ENCODE measurements at regions not wholly inside any gene's neighbourhood (a gene's known extent, or its start where the extent isn't known, plus 50 kb on each side); places are given as distances from the start of the nearest gene placed in this dataset.

DNA sequence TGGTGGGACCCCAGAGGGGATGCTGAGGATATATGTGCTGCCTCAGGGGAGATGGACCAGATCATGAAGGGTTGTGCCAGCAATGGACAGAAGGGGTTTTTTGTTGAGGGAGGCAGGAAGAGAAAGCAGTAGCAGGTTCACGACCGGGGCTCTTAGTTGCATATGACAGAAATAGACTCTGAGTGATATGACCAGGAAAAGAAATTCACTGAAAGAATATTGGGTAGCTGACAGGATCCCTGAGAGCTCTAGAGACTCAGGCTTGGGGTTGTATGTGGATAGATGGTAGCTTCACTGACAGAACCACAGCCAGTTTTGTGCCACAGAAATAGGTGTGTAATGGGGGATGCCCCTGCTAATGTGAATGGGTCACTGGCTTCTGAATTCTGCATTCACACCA is 241.6 kb downstream of the ZNF621 start:
- H3K36me3 ChIP-seq = no peaks in the 10 kb centered on the region
- TF ChIP-seq POLR2A (IDR thresholded peaks at IDR 0.05) (no peak), POLR2AphosphoS5 (IDR thresholded peaks at IDR 0.05) (no peak), CTCF (IDR thresholded peaks at IDR 0.05) (no peak)
- peaks cover 0 to 5% of the 10 kb centered on the region in 2 donors for H3K9me3 ChIP-seq
- H3K4me3 ChIP-seq = no peak overlapping the region
- H3K4me1 ChIP-seq = no peaks in the 10 kb centered on the region
- no peak for DNase-seq (ENCODE audit: low spot score in 2 of 2)
- H3K27me3 ChIP-seq = no peaks in the 10 kb centered on the region
- intact Hi-C loops (cut with DNase I; ENCODE audit: low total_unique reads) = no loop called here
- no peak overlapping the region for H3K27ac ChIP-seq

- H3K27me3 ChIP-seq = no peaks in the 10 kb centered on the region
- H3K4me3 ChIP-seq = no peak overlapping the region
- intact Hi-C loops (cut with DNase I; ENCODE audit: low total_unique reads) = no loop called here
- H3K4me1 ChIP-seq = no peaks in the 10 kb centered on the region
- no peaks in the 10 kb centered on the region for H3K9me3 ChIP-seq
- peak overlapping the region in 1 of 2 donors; percentile 45 for H3K27ac ChIP-seq
- no peaks in the 10 kb centered on the region for H3K36me3 ChIP-seq
- TF ChIP-seq CTCF (IDR thresholded peaks at IDR 0.05) (no peak), POLR2A (IDR thresholded peaks at IDR 0.05) (no peak), POLR2AphosphoS5 (IDR thresholded peaks at IDR 0.05) (no peak)
- DNase-seq (ENCODE audit: low spot score in 2 of 2) = no peak
Measured at GRCh38 chr3:40768046-40768445, 243.3 kb downstream of the ZNF621 start.

- Histone ChIP-seq H3K4me3 (no peak overlapping the region), H3K9me3 (no peaks in the 10 kb centered on the region), H3K4me1 (no peaks in the 10 kb centered on the region), H3K36me3 (no peaks in the 10 kb centered on the region), H3K27ac (peak overlapping the region in 1 of 2 donors; percentile 45), H3K27me3 (no peaks in the 10 kb centered on the region)
- intact Hi-C loops (cut with DNase I; ENCODE audit: low total_unique reads) = no loop called here
- no peak for DNase-seq (ENCODE audit: low spot score in 2 of 2)
- TF ChIP-seq POLR2A (IDR thresholded peaks at IDR 0.05) (no peak), CTCF (IDR thresholded peaks at IDR 0.05) (no peak), POLR2AphosphoS5 (IDR thresholded peaks at IDR 0.05) (no peak)
Measured at GRCh38 chr3:40768536-40768935, 243.8 kb downstream of the ZNF621 start.

DNA sequence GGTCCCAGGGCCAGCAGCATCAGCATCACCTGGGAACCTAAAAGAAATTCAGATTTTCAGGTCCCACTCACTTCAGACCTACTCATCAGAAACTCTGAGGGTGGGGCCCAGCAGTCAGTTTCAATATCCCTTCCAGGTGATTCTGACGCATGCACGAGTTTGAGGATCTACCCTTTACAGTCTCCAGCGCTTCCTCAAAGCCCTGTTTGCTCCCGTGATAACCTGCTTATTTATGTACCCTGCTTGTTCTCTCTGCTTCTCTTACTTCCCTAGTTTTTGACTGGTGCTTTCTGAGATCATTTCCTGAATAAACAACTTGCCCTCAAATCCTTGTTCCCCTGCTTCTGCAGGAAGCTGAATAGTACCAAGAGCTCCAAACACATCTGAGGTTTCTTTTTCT is 245.3 kb downstream of the ZNF621 start:
- no peak overlapping the region for H3K4me3 ChIP-seq
- H3K4me1 ChIP-seq = no peaks in the 10 kb centered on the region
- peak overlapping the region in 1 of 2 donors; percentile 22 for H3K27ac ChIP-seq
- H3K9me3 ChIP-seq = no peaks in the 10 kb centered on the region
- no peaks in the 10 kb centered on the region for H3K36me3 ChIP-seq
- H3K27me3 ChIP-seq = no peaks in the 10 kb centered on the region
- no peak for TF ChIP-seq POLR2A (IDR thresholded peaks at IDR 0.05)
- intact Hi-C loops (cut with DNase I; ENCODE audit: low total_unique reads) = no loop called here
- DNase-seq (ENCODE audit: low spot score in 2 of 2) = no peak

- Histone ChIP-seq H3K27me3 (no peaks in the 10 kb centered on the region), H3K9me3 (no peaks in the 10 kb centered on the region), H3K27ac (peak overlapping the region; percentile 49 to 76), H3K4me3 (no peak overlapping the region), H3K4me1 (no peaks in the 10 kb centered on the region), H3K36me3 (no peaks in the 10 kb centered on the region)
- intact Hi-C loops (cut with DNase I; ENCODE audit: low total_unique reads) = no loop called here
- TF ChIP-seq POLR2A (IDR thresholded peaks at IDR 0.05) (no peak), POLR2AphosphoS5 (IDR thresholded peaks at IDR 0.05) (peak in 1 of 3 donors; percentile 10), CTCF (IDR thresholded peaks at IDR 0.05) (no peak)
- DNase-seq (ENCODE audit: low spot score in 2 of 2) = peak in 1 of 2 donors; percentile 72
Measured at GRCh38 chr3:40771112-40771511, 246.4 kb downstream of the ZNF621 start.

DNA sequence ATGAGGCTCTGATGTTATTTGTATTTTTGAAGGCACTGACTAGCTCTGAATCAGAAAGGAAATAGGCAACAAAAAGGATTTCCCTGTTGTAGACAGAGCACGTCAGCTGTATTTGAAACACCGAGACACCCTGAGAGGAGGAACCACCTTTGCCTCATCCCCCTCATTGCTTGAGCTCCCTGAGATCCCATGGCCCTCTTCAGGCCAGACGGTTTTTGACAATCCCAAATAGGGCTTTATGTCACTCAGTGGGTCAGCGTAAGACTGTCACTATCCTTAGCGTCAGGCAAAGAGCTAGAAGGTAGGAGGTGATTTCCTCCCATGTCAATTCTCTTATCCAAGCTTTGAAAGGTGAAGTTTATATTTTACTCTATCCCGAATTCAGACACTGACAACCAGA is 254.3 kb downstream of the ZNF621 start:
- Histone ChIP-seq H3K36me3 (no peaks in the 10 kb centered on the region), H3K27me3 (no peaks in the 10 kb centered on the region), H3K4me3 (no peak overlapping the region), H3K9me3 (no peaks in the 10 kb centered on the region), H3K27ac (peak overlapping the region; percentile 93 to 97), H3K4me1 (peaks cover 3 to 19% of the 10 kb centered on the region in 2 donors)
- intact Hi-C loops (cut with DNase I; ENCODE audit: low total_unique reads) = no loop called here
- no peak for DNase-seq (ENCODE audit: low spot score in 2 of 2)
- TF ChIP-seq POLR2AphosphoS5 (IDR thresholded peaks at IDR 0.05) (no peak), POLR2A (IDR thresholded peaks at IDR 0.05) (no peak), CTCF (IDR thresholded peaks at IDR 0.05) (no peak)

Data from breast epithelium (tissue), 4 donors.